GM23248 (cell line): ENCODE measurements at regions not wholly inside any gene's neighbourhood (a gene's known extent, or its start where the extent isn't known, plus 50 kb on each side); places are given as distances from the start of the nearest gene placed in this dataset.

Source experiments
- DNase-seq: peaks from one replicate; pipeline ENCODE4 v3.0.0-alpha.2; 2015
- H2AFZ ChIP-seq: fragments of 200-600 bp; sonication (generic); 2 replicates; pipeline ENCODE4 v1.6.1; 2016; ENCODE audit warnings: antibody characterized with exemption
- H3F3A ChIP-seq: fragments of 200-600 bp; sonication (generic); 2 replicates; pipeline ENCODE4 v1.6.1; 2016; ENCODE audit warnings: mild to moderate bottlenecking, antibody characterized with exemption, mixed run types; ENCODE audit not compliant: insufficient read depth
- H3K27ac ChIP-seq: fragments of 200-600 bp; sonication (generic); 2 replicates; pipeline ENCODE4 v1.5.1; 2016; ENCODE audit warnings: mild to moderate bottlenecking
- H3K27me3 ChIP-seq: fragments of 200-600 bp; sonication (generic); replicated peaks from 2 replicates; pipeline ENCODE4 v1.6.1; 2016; ENCODE audit warnings: mild to moderate bottlenecking; ENCODE audit not compliant: insufficient read depth
- H3K36me3 ChIP-seq: fragments of 200-600 bp; sonication (generic); 2 replicates; pipeline ENCODE4 v1.6.1; 2016; ENCODE audit warnings: low read depth, mild to moderate bottlenecking
- H3K4me1 ChIP-seq: fragments of 200-600 bp; sonication (generic); 2 replicates; pipeline ENCODE4 v1.6.1; 2016; ENCODE audit warnings: mild to moderate bottlenecking; ENCODE audit not compliant: insufficient read depth
- H3K4me2 ChIP-seq: fragments of 200-600 bp; sonication (generic); one replicate; pipeline ENCODE4 v1.6.1; 2016; ENCODE audit warnings: mild to moderate bottlenecking; ENCODE audit not compliant: unreplicated experiment
- H3K4me3 ChIP-seq: fragments of 200-600 bp; sonication (generic); 2 replicates; pipeline ENCODE4 v1.5.1; 2016; ENCODE audit warnings: mild to moderate bottlenecking
- H3K79me2 ChIP-seq: fragments of 200-600 bp; sonication (generic); 2 replicates; pipeline ENCODE4 v1.6.1; 2016; ENCODE audit warnings: mild to moderate bottlenecking; ENCODE audit not compliant: insufficient read depth
- H3K9ac ChIP-seq: fragments of 200-600 bp; sonication (generic); 2 replicates; pipeline ENCODE4 v1.6.1; 2016; ENCODE audit warnings: mild to moderate bottlenecking
- H3K9me2 ChIP-seq: fragments of 200-600 bp; sonication (generic); 2 replicates; pipeline ENCODE4 v1.6.1; 2016; ENCODE audit warnings: mixed run types, mild to moderate bottlenecking, moderate library complexity; ENCODE audit not compliant: insufficient read depth
- H3K9me3 ChIP-seq: fragments of 200-600 bp; sonication (generic); one replicate; pipeline ENCODE4 v1.6.1; 2017; ENCODE audit warnings: low read depth
- H4K20me1 ChIP-seq: fragments of 200-600 bp; sonication (generic); 2 replicates; pipeline ENCODE4 v1.6.0; 2016; ENCODE audit not compliant: insufficient read depth
- EZH2 ChIP-seq: fragments of 200-600 bp; sonication (generic); IDR thresholded peaks from 2 replicates; pipeline ENCODE4 v1.6.1; 2018; ENCODE audit warnings: antibody characterized with exemption, mild to moderate bottlenecking; ENCODE audit not compliant: insufficient read depth, poor library complexity, severe bottlenecking
- EZH2phosphoT487 ChIP-seq: fragments of 200-600 bp; sonication (generic); IDR thresholded peaks from 2 replicates; pipeline ENCODE4 v1.6.1; 2018; ENCODE audit warnings: antibody characterized with exemption, moderate library complexity, mild to moderate bottlenecking, low read depth; ENCODE audit not compliant: insufficient read depth
- WGBS, 2 experiments: methylation state at CpG; one replicate each; pipeline ENCODE4 v1.1.6; 2015 to 2017; ENCODE audit warnings: low lambda C conversion rate in 2 of 2, low coverage in 1 of 2; ENCODE audit errors: missing lambda C conversion rate in 2 of 2; 5-methylcytosine and 5-hydroxymethylcytosine counted together
- in situ Hi-C: fragments of 300-500 bp; cut with MboI; formaldehyde crosslinking; loops from 2 replicates; pipeline ENCODE4 v1.15.0; 2020

GRCh38 chr16:13697013-13697412, 222.9 kb upstream of the ERCC4 start:
- Histone ChIP-seq H4K20me1 (no peaks in the 10 kb centered on the region), H3K27ac (no peak overlapping the region), H3K4me2 (no peak overlapping the region), H2AFZ (no peak overlapping the region), H3K4me3 (no peak overlapping the region), H3K4me1 (no peaks in the 10 kb centered on the region), H3F3A (no peaks in the 10 kb centered on the region), H3K79me2 (no peaks in the 10 kb centered on the region), H3K36me3 (no peaks in the 10 kb centered on the region), H3K27me3 (no peaks in the 10 kb centered on the region), H3K9me2 (no peaks in the 10 kb centered on the region), H3K9me3 (no peaks in the 10 kb centered on the region), H3K9ac (no peak overlapping the region)
- DNase-seq, result no peak
- TF ChIP-seq EZH2 (no peak), EZH2phosphoT487 (no peak)
- WGBS, 2 experiments, result 19 to 26% methylated on average over 1 of the region's 1 CpG
- in situ Hi-C loops, result no loop called here

GRCh38 chr16:13697568-13697967, 222.4 kb upstream of the ERCC4 start:
- Histone ChIP-seq H3K9ac (no peak overlapping the region), H3K4me1 (no peaks in the 10 kb centered on the region)
- in situ Hi-C loops, result no loop called here

GRCh38 chr16:13702614-13703013, 217.3 kb upstream of the ERCC4 start:
- in situ Hi-C loops, result no loop called here
- 3 to 9% methylated on average over 4 of the region's 4 CpGs for WGBS, 2 experiments
- Histone ChIP-seq H3K27ac (no peak overlapping the region), H2AFZ (no peak overlapping the region), H3K4me3 (no peak overlapping the region), H3K4me2 (no peak overlapping the region), H3K9ac (no peak overlapping the region), H3K9me3 (no peaks in the 10 kb centered on the region), H3K36me3 (no peaks in the 10 kb centered on the region), H3K79me2 (no peaks in the 10 kb centered on the region), H3F3A (no peaks in the 10 kb centered on the region), H3K27me3 (no peaks in the 10 kb centered on the region), H3K4me1 (no peaks in the 10 kb centered on the region), H3K9me2 (no peaks in the 10 kb centered on the region), H4K20me1 (no peaks in the 10 kb centered on the region)
- TF ChIP-seq EZH2phosphoT487 (no peak), EZH2 (no peak)
- no peak for DNase-seq

More at GRCh38 chr16:13697568-13697967, 222.4 kb upstream of the ERCC4 start:
- no peak for TF ChIP-seq EZH2
- no peak for TF ChIP-seq EZH2phosphoT487
- no peak overlapping the region for H2AFZ ChIP-seq
- no peak overlapping the region for H3K4me3 ChIP-seq
- no peak for DNase-seq
- no peaks in the 10 kb centered on the region for H4K20me1 ChIP-seq
- H3K4me2 ChIP-seq, result no peak overlapping the region
- no peaks in the 10 kb centered on the region for H3K9me2 ChIP-seq
- no peaks in the 10 kb centered on the region for H3K36me3 ChIP-seq
- H3K27ac ChIP-seq, result no peak overlapping the region
- H3K9me3 ChIP-seq, result no peaks in the 10 kb centered on the region
- H3K27me3 ChIP-seq, result no peaks in the 10 kb centered on the region
- no peaks in the 10 kb centered on the region for H3F3A ChIP-seq
- no peaks in the 10 kb centered on the region for H3K79me2 ChIP-seq

GRCh38 chr16:13708347-13709120, 211.4 kb upstream of the ERCC4 start:
- Histone ChIP-seq H3K4me1 (no peaks in the 10 kb centered on the region), H3K4me3 (no peak overlapping the region), H2AFZ (no peak overlapping the region), H4K20me1 (no peaks in the 10 kb centered on the region), H3K9me3 (no peaks in the 10 kb centered on the region), H3F3A (no peaks in the 10 kb centered on the region), H3K36me3 (no peaks in the 10 kb centered on the region), H3K79me2 (no peaks in the 10 kb centered on the region), H3K9ac (no peak overlapping the region), H3K27ac (no peak overlapping the region), H3K4me2 (no peak overlapping the region), H3K9me2 (no peaks in the 10 kb centered on the region), H3K27me3 (no peaks in the 10 kb centered on the region)
- in situ Hi-C loops, result no loop called here
- no peak for TF ChIP-seq EZH2phosphoT487
- no peak for TF ChIP-seq EZH2
- no peak for DNase-seq
- WGBS, 2 experiments, result 2 to 8% methylated on average over 3 of the region's 3 CpGs
